K562 (cell line): ENCODE measurements at regions not wholly inside any gene's neighbourhood (a gene's known extent, or its start where the extent isn't known, plus 50 kb on each side); places are given as distances from the start of the nearest gene placed in this dataset.

ENCODE experiments used
- ATAC-seq: fragments of 200-7000 bp; cut with Tn5 transposase; 3 replicates; pipeline ENCODE4 v1.9.1; 2020; ENCODE audit warnings: moderate library complexity
- BruUV-seq: library from RNA; stranded (reverse); fragments of 400-500 nt; replicated peaks from 2 replicates; lab custom pipeline; 2021; lab: Mats Ljungman, UMichigan
- CTCF ChIA-PET: fragments of 300-600 bp; formaldehyde crosslinking; extraction: SDS; loops from one replicate; lab custom pipeline; 2021; ENCODE audit warnings: low intra/inter-chr PET ratio; lab: Yijun Ruan, JAX
- POLR2A ChIA-PET: fragments of 300-600, 350-650 bp; sonication (Branson Sonifier 250); formaldehyde crosslinking; extraction: SDS; loops from one replicate; lab custom pipeline; 2021; ENCODE audit warnings: antibody characterized with exemption, inconsistent platforms; lab: Yijun Ruan, JAX
- DNase-seq, 4 experiments: peaks; one replicate each; pipeline versions ENCODE4 v3.0.0 to v3.0.0-alpha.2; 2011 to 2018; ENCODE audit warnings: low spot score in 3 of 4, mixed read lengths in 3 of 4; ENCODE audit errors: extremely low read depth in 1 of 4
- FAIRE-seq: peaks from 2 replicates; lab custom pipeline; 2011; peaks lifted over from hg19 to GRCh38; lab: Jason Lieb, UNC
- H2AFZ ChIP-seq: 2 replicates; pipeline ENCODE4 v1.6.0; 2011; ENCODE audit warnings: low read depth, low read length, control low read depth, inconsistent platforms
- H3K27ac ChIP-seq: fragments of 200-600 bp; 3 replicates; pipeline ENCODE4 v1.8.0; 2011; ENCODE audit warnings: low read depth, mild to moderate bottlenecking, control low read depth, inconsistent platforms, low read length, moderate library complexity, mixed read lengths; ENCODE audit errors: extremely low read depth
- H3K27me3 ChIP-seq, 2 experiments: fragments of 300-600 bp in 1 of 2; 2 replicates in 1 of 2; 3 replicates in 1 of 2; pipeline versions ENCODE4 v1.6.0 to v1.8.0; 2011; ENCODE audit warnings: inconsistent platforms in 2 of 2, low read length in 2 of 2, mild to moderate bottlenecking in 1 of 2, mixed read lengths in 1 of 2, moderate library complexity in 1 of 2; ENCODE audit not compliant: control insufficient read depth in 2 of 2, insufficient read depth in 2 of 2
- H3K36me3 ChIP-seq: fragments of 300-600 bp; 3 replicates; pipeline ENCODE4 v1.8.0; 2011; ENCODE audit warnings: mild to moderate bottlenecking, low read length, inconsistent platforms; ENCODE audit not compliant: control insufficient read depth, insufficient read depth
- H3K4me1 ChIP-seq, 2 experiments: fragments of 200-600 bp in 1 of 2; replicated peaks in 1 of 2; 2 replicates in 1 of 2; 3 replicates in 1 of 2; pipeline versions ENCODE4 v1.5.1 to v1.8.0; 2011; ENCODE audit warnings: inconsistent platforms in 2 of 2, low read length in 2 of 2, mild to moderate bottlenecking in 1 of 2, mixed read lengths in 1 of 2, moderate library complexity in 1 of 2; ENCODE audit not compliant: control insufficient read depth in 2 of 2, insufficient read depth in 2 of 2
- H3K4me2 ChIP-seq: 2 replicates; pipeline ENCODE4 v1.6.1; 2011; ENCODE audit warnings: low read length, control low read depth, inconsistent platforms, mixed read lengths; ENCODE audit not compliant: insufficient read depth
- H3K4me3 ChIP-seq: fragments of 200-600 bp; sonication (generic), shearing (Covaris generic); 2 replicates; pipeline ENCODE4 v1.5.1; 2016; ENCODE audit warnings: control low read depth, inconsistent platforms
- H3K79me2 ChIP-seq: fragments of 200-600 bp; 3 replicates; pipeline ENCODE4 v1.8.0; 2011; ENCODE audit warnings: low read length, inconsistent platforms; ENCODE audit not compliant: control insufficient read depth, insufficient read depth
- H3K9ac ChIP-seq, 2 experiments: 2 replicates each; pipeline versions ENCODE4 v1.6.0 to v1.6.1; 2011; ENCODE audit warnings: low read depth in 2 of 2, low read length in 2 of 2, control low read depth in 1 of 2, inconsistent platforms in 1 of 2, mild to moderate bottlenecking in 1 of 2, mixed read lengths in 1 of 2; ENCODE audit not compliant: insufficient read depth in 1 of 2
- H3K9me1 ChIP-seq: one replicate; pipeline ENCODE4 v1.6.0; 2011; ENCODE audit warnings: inconsistent platforms, mild to moderate bottlenecking, low read length, moderate library complexity; ENCODE audit not compliant: control insufficient read depth, insufficient read depth
- H3K9me3 ChIP-seq: replicated peaks from 2 replicates; pipeline ENCODE4 v1.5.1; 2011; ENCODE audit warnings: low read depth, low read length, inconsistent platforms; ENCODE audit not compliant: control insufficient read depth, insufficient read depth
- H4K20me1 ChIP-seq: replicated peaks from 2 replicates; pipeline ENCODE4 v1.6.1; 2011; ENCODE audit warnings: low read length, inconsistent platforms, mixed read lengths; ENCODE audit not compliant: control insufficient read depth, insufficient read depth
- E2F6 ChIP-seq, 2 experiments: IDR thresholded peaks; 2 replicates each; pipeline ENCODE4 v1.6.1; 2011; ENCODE audit warnings: borderline replicate concordance in 1 of 2, control low read depth in 1 of 2, low read depth in 1 of 2, low read length in 1 of 2, mild to moderate bottlenecking in 1 of 2, mixed read lengths in 1 of 2, moderate library complexity in 1 of 2; ENCODE audit not compliant: insufficient read depth in 1 of 2, insufficient read length in 1 of 2, poor library complexity in 1 of 2, severe bottlenecking in 1 of 2; ENCODE audit errors: extremely low read depth in 1 of 2
- JUNB ChIP-seq: fragments of 450-650 bp; formaldehyde crosslinking; conservative IDR thresholded peaks from 2 replicates; pipeline ENCODE4 v1.4.0; 2020; ENCODE audit warnings: mild to moderate bottlenecking
- RBM22 ChIP-seq: fragments of 200-400 bp; formaldehyde crosslinking; IDR thresholded peaks from 2 replicates; pipeline ENCODE4 v1.6.1; 2018; ENCODE audit warnings: low read length, low read depth; ENCODE audit not compliant: poor library complexity, severe bottlenecking
- SPI1 ChIP-seq: IDR thresholded peaks from 2 replicates; pipeline ENCODE4 v1.6.1; 2011; ENCODE audit warnings: low read depth, low read length, control low read depth, borderline replicate concordance
- SUPT5H ChIP-seq: fragments of 450-650 bp; IDR thresholded peaks from 2 replicates; pipeline ENCODE4 v1.6.1; 2016
- ZFP30 ChIP-seq: fragments of 250-450 bp; sonication (Bioruptor Pico); IDR thresholded peaks from 2 replicates; pipeline ENCODE4 v1.8.0; 2022; ENCODE audit warnings: moderate library complexity, mild to moderate bottlenecking, inconsistent platforms, borderline replicate concordance
- ZNF311 ChIP-seq: fragments of 250-450 bp; sonication (Bioruptor Pico); IDR thresholded peaks from 2 replicates; pipeline ENCODE4 v1.4.0; 2020; ENCODE audit warnings: mild to moderate bottlenecking, moderate library complexity
- WGBS: fragments of 100-300 bp; shearing (Covaris generic); methylation state at CpG from one replicate; pipeline ENCODE4 v1.1.6; 2016; ENCODE audit warnings: low coverage, mixed read lengths; ENCODE audit not compliant: insufficient coverage; ENCODE audit errors: missing lambda C conversion rate; 5-methylcytosine and 5-hydroxymethylcytosine counted together
- in situ Hi-C: fragments of 300-500 bp; cut with MboI; formaldehyde crosslinking; loops from 4 replicates; pipeline ENCODE4 v1.15.0; 2018; ENCODE audit warnings: inconsistent platforms, mixed read lengths
- intact Hi-C: fragments of 100-400 bp; cut with micrococcal nuclease; formaldehyde crosslinking; loops from 2 replicates; pipeline ENCODE4 v1.14.2; 2022

GRCh38 chr15:99452728-99453636 is 112.8 kb upstream of the MEF2A start:
- no peak for DNase-seq
- intact Hi-C loops: no loop called here
- H3K27me3 ChIP-seq: peaks cover 31 to 65% of the 10 kb centered on the region in 2 experiments; a peak in 4 of 5 replicates
- no peak for ATAC-seq
- FAIRE-seq: no peak
- in situ Hi-C loops: no loop called here
- H4K20me1 ChIP-seq: peaks cover 4% of the 10 kb centered on the region; the same call in 1 of the 2 replicates
- H3K4me3 ChIP-seq: no peak overlapping the region
- no TSS peak for BruUV-seq
- TF ChIP-seq RBM22: no peak
- TF ChIP-seq ZNF311 (CRISPR knock-in tag): no peak
- peak; percentile 19; the same call in 1 of the 2 replicates for TF ChIP-seq SPI1
- no peak for TF ChIP-seq JUNB (CRISPR knock-in tag)
- no peaks in the 10 kb centered on the region for H3K36me3 ChIP-seq
- H3K27ac ChIP-seq: no peak overlapping the region
- H2AFZ ChIP-seq: no peak overlapping the region; the same call in 1 of the 2 replicates
- no peaks in the 10 kb centered on the region for H3K79me2 ChIP-seq
- H3K9ac ChIP-seq: peak overlapping the region in 1 of 2 experiments; percentile 17; a peak in 1 of 4 replicates
- POLR2A ChIA-PET: no interaction called here
- no peaks in the 10 kb centered on the region for H3K9me3 ChIP-seq
- WGBS: 2% methylated on average over 23 of the region's 24 CpGs
- CTCF ChIA-PET: no interaction called here
- no peak overlapping the region for H3K4me2 ChIP-seq
- H3K9me1 ChIP-seq: no peaks in the 10 kb centered on the region
- H3K4me1 ChIP-seq: peaks cover 0 to 7% of the 10 kb centered on the region in 2 experiments; a peak in 3 of 5 replicates

GRCh38 chr15:99453637-99454030 is 112.2 kb upstream of the MEF2A start:
- WGBS: 10% methylated on average over 5 of the region's 6 CpGs
- Histone ChIP-seq H3K79me2 (no peaks in the 10 kb centered on the region), H3K27me3 (peaks cover 27 to 58% of the 10 kb centered on the region in 2 experiments; a peak in 4 of 5 replicates)
- in situ Hi-C loops: no loop called here
- CTCF ChIA-PET: no interaction called here
- TF ChIP-seq E2F6 (IDR thresholded peaks at IDR 0.05; ENCODE audit: borderline replicate concordance in 1 of 2, extremely low read depth in 1 of 2, insufficient read depth in 1 of 2, insufficient read length in 1 of 2, low read depth in 1 of 2, low read length in 1 of 2, poor library complexity in 1 of 2, severe bottlenecking in 1 of 2) (no peak), ZFP30 (CRISPR knock-in tag) (no peak), SUPT5H (no peak)
- TF ChIP-seq, all 486 proteins: peak for 0
- BruUV-seq: no TSS peak
- intact Hi-C loops: no loop called here
- Histone ChIP-seq H4K20me1 (peaks cover 4% of the 10 kb centered on the region; the same call in 1 of the 2 replicates), H3K9me1 (no peaks in the 10 kb centered on the region), H3K4me2 (no peak overlapping the region), H3K4me1 (peaks cover 0 to 7% of the 10 kb centered on the region in 2 experiments; a peak in 3 of 5 replicates), H3K9ac (no peak overlapping the region), H3K9me3 (no peaks in the 10 kb centered on the region), H3K27ac (no peak overlapping the region), H3K36me3 (no peaks in the 10 kb centered on the region), H2AFZ (no peak overlapping the region), H3K4me3 (no peak overlapping the region)
- no peak for FAIRE-seq
- POLR2A ChIA-PET: no interaction called here
- DNase-seq: no peak
- no peak for ATAC-seq
